PC-9 (cell line): ENCODE measurements at regions not wholly inside any gene's neighbourhood (a gene's known extent, or its start where the extent isn't known, plus 50 kb on each side); places are given as distances from the start of the nearest gene placed in this dataset.
"Not testable (repeated sequence)": the region's sequence is repeated elsewhere in the genome, so short reads cannot be mapped to it uniquely, and the experiment has no call there.

ENCODE experiments used
- BruUV-seq: library from RNA; stranded (reverse); fragments of 400-500 nt; replicated peaks from 2 replicates; lab custom pipeline; 2021; lab: Mats Ljungman, UMichigan
- CTCF ChIA-PET: fragments of 300-600 bp; sonication (Branson Sonifier 250); formaldehyde crosslinking; loops from one replicate; lab custom pipeline; 2022; ENCODE audit warnings: antibody characterized with exemption; lab: Charles Lee
- POLR2A ChIA-PET: fragments of 300-600 bp; sonication (Branson Sonifier 250); formaldehyde crosslinking; loops from one replicate; lab custom pipeline; 2022; ENCODE audit warnings: antibody characterized with exemption; ENCODE audit not compliant: unreplicated experiment; lab: Charles Lee
- DNase-seq, 2 experiments: peaks; one replicate each; pipeline versions ENCODE4 v3.0.0 to v3.0.0-alpha.2; 2015 to 2022; ENCODE audit warnings: mixed read lengths in 1 of 2
- H2AFZ ChIP-seq: fragments of 200-600 bp; sonication (generic); 2 replicates; pipeline ENCODE4 v1.8.1; 2017; ENCODE audit warnings: antibody characterized with exemption
- H3F3A ChIP-seq: fragments of 200-600 bp; sonication (generic); 2 replicates; pipeline ENCODE4 v1.8.1; 2017; ENCODE audit warnings: antibody characterized with exemption, mild to moderate bottlenecking, low read depth; ENCODE audit not compliant: insufficient read depth
- H3K27ac ChIP-seq: fragments of 200-600 bp; sonication (generic); 2 replicates; pipeline ENCODE4 v1.6.1; 2016; ENCODE audit warnings: mixed run types
- H3K27me3 ChIP-seq: fragments of 200-600 bp; sonication (generic); 2 replicates; pipeline ENCODE4 v1.6.1; 2016; ENCODE audit warnings: low read depth, mixed run types; ENCODE audit not compliant: insufficient read depth
- H3K36me3 ChIP-seq: fragments of 200-600 bp; sonication (generic); 2 replicates; pipeline ENCODE4 v1.6.1; 2016; ENCODE audit warnings: low read depth, mixed run types
- H3K4me1 ChIP-seq: fragments of 200-600 bp; sonication (generic); replicated peaks from 2 replicates; pipeline ENCODE4 v1.6.1; 2016; ENCODE audit warnings: mixed run types; ENCODE audit not compliant: insufficient read depth
- H3K4me2 ChIP-seq: fragments of 200-600 bp; sonication (generic); 2 replicates; pipeline ENCODE4 v1.6.1; 2017; ENCODE audit warnings: mixed run types
- H3K4me3 ChIP-seq: fragments of 200-600 bp; sonication (generic); 2 replicates; pipeline ENCODE4 v1.6.1; 2016; ENCODE audit warnings: mixed run types
- H3K79me2 ChIP-seq: fragments of 200-600 bp; sonication (generic); 2 replicates; pipeline ENCODE4 v1.6.1; 2017; ENCODE audit warnings: low read depth, mixed run types
- H3K9me2 ChIP-seq: fragments of 200-600 bp; sonication (generic); 2 replicates; pipeline ENCODE4 v1.8.1; 2017; ENCODE audit warnings: mild to moderate bottlenecking; ENCODE audit not compliant: insufficient read depth
- H3K9me3 ChIP-seq: fragments of 200-600 bp; sonication (generic); 2 replicates; pipeline ENCODE4 v1.8.1; 2016; ENCODE audit warnings: low read depth; ENCODE audit not compliant: insufficient read depth
- H4K20me1 ChIP-seq: fragments of 200-600 bp; sonication (generic); 2 replicates; pipeline ENCODE4 v1.8.1; 2017; ENCODE audit not compliant: insufficient read depth
- CTCF ChIP-seq: fragments of 200-600 bp; sonication (generic); conservative IDR thresholded peaks from 2 replicates; pipeline ENCODE4 v1.6.1; 2017; ENCODE audit warnings: mixed run types, antibody characterized with exemption, mild to moderate bottlenecking, moderate library complexity
- EZH2 ChIP-seq: fragments of 200-600 bp; sonication (generic); IDR thresholded peaks from 2 replicates; pipeline ENCODE4 v1.8.0; 2017; ENCODE audit warnings: antibody characterized with exemption, low read depth
- intact Hi-C: fragments of 100-400 bp; cut with micrococcal nuclease; formaldehyde crosslinking; loops from one replicate; pipeline ENCODE4 v1.10.0; 2022; ENCODE audit not compliant: unreplicated experiment

- Histone ChIP-seq H3K4me1 (peaks cover 12% of the 10 kb centered on the region), H3K79me2 (no peaks in the 10 kb centered on the region), H3K4me3 (no peak overlapping the region), H2AFZ (no peak overlapping the region), H3K9me3 (no peaks in the 10 kb centered on the region), H3K4me2 (no peak overlapping the region), H3K9me2 (no peaks in the 10 kb centered on the region), H3F3A (no peaks in the 10 kb centered on the region), H3K27me3 (peaks cover 8% of the 10 kb centered on the region; the same call in 1 of the 2 replicates), H4K20me1 (no peaks in the 10 kb centered on the region), H3K36me3 (no peaks in the 10 kb centered on the region), H3K27ac (no peak overlapping the region)
- ChIA-PET CTCF (no interaction called here), POLR2A (no interaction called here)
- intact Hi-C loops: no loop called here
- no TSS peak for BruUV-seq
- DNase-seq: no peak
- TF ChIP-seq EZH2: no peak
- no peak for TF ChIP-seq CTCF
These were observed 62.0 kb upstream of the SAMD11 start for GRCh38 chr1:861714-862113.

GRCh38 chr1:862601-863000 is 61.1 kb upstream of the SAMD11 start:
- H3K79me2 ChIP-seq, H3K9me3 ChIP-seq, H3K27ac ChIP-seq, intact Hi-C loops, POLR2A ChIA-PET, BruUV-seq, H3K27me3 ChIP-seq, H3F3A ChIP-seq, H2AFZ ChIP-seq, H3K36me3 ChIP-seq, H3K4me2 ChIP-seq, DNase-seq, H4K20me1 ChIP-seq, H3K4me3 ChIP-seq, H3K9me2 ChIP-seq, CTCF ChIA-PET: not testable (repeated sequence)
- H3K4me1 ChIP-seq: peaks cover 12% of the 10 kb centered on the region

DNA sequence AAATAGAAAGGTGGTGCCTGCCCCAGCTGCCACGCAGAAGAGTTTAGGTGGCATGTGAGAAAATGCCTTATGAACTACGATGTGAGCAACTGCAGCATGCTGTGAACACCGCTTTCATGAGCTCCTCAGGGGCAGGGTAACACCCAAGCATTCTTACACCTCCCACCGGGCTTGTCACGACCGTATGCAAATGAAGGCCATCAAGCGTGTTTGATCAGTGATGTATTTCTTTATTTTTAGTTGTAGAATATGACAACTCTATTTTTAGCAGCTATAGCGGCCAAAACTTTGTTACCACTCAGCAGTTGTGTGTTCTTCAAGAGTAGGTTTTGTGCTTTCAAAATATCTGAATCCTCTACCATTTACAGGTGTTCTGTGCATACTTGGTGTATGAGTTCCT is 58.1 kb upstream of the SAMD11 start:
- H3K79me2 ChIP-seq, CTCF ChIA-PET, H3K4me3 ChIP-seq, H3F3A ChIP-seq, H3K9me2 ChIP-seq, BruUV-seq, H3K4me1 ChIP-seq, H4K20me1 ChIP-seq, H3K27ac ChIP-seq, DNase-seq, POLR2A ChIA-PET, H3K27me3 ChIP-seq, intact Hi-C loops, H3K36me3 ChIP-seq, H3K4me2 ChIP-seq, H3K9me3 ChIP-seq, H2AFZ ChIP-seq: not testable (repeated sequence)

- peaks cover 8% of the 10 kb centered on the region; the same call in 1 of the 2 replicates for H3K27me3 ChIP-seq
- TF ChIP-seq CTCF (no peak), EZH2 (no peak)
- no TSS peak for BruUV-seq
- H3K36me3 ChIP-seq: no peaks in the 10 kb centered on the region
- no peaks in the 10 kb centered on the region for H3F3A ChIP-seq
- H3K4me1 ChIP-seq: no peaks in the 10 kb centered on the region; the same call in 1 of the 2 replicates
- POLR2A ChIA-PET: no interaction called here
- intact Hi-C loops: no loop called here
- H3K79me2 ChIP-seq: no peaks in the 10 kb centered on the region
- CTCF ChIA-PET: no interaction called here
- H3K9me2 ChIP-seq: no peaks in the 10 kb centered on the region
- DNase-seq: no peak
- no peaks in the 10 kb centered on the region for H4K20me1 ChIP-seq
- no peak overlapping the region for H2AFZ ChIP-seq
- H3K27ac ChIP-seq: no peak overlapping the region
- no peaks in the 10 kb centered on the region for H3K9me3 ChIP-seq
- no peak overlapping the region for H3K4me3 ChIP-seq
- no peak overlapping the region for H3K4me2 ChIP-seq
These were observed 57.6 kb upstream of the SAMD11 start for GRCh38 chr1:866095-866494.

DNA sequence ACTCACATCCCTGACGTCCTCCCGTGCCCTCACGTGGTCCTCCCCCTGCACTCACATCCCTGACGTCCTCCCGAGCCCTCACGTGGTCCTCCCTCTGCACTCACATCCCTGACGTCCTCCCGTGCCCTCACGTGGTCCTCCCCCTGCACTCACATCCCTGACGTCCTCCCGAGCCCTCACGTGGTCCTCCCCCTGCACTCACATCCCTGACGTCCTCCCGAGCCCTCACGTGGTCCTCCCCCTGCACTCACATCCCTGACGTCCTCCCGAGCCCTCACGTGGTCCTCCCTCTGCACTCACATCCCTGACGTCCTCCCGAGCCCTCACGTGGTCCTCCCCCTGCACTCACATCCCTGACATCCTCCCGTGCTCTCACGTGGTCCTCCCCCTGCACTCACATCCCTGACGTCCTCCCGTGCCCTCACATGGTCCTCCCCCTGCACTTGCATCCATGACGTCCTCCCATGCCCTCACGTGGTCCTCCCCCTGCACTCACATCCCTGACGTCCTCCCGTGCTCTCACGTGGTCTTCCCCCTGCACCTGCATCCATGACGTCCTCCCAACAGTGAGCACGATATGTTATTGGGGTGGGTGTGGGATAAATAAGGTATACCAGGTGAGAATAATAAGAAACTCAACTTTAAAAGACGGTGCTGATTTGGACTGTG is 57.0 kb upstream of the SAMD11 start:
- POLR2A ChIA-PET, H3K27me3 ChIP-seq, H3K27ac ChIP-seq, H3K36me3 ChIP-seq, CTCF ChIA-PET, BruUV-seq, H3K9me3 ChIP-seq, H3K9me2 ChIP-seq, DNase-seq, H3K4me2 ChIP-seq, H2AFZ ChIP-seq, intact Hi-C loops, H4K20me1 ChIP-seq, H3F3A ChIP-seq, H3K4me1 ChIP-seq, H3K4me3 ChIP-seq, H3K79me2 ChIP-seq: not testable (repeated sequence)

DNA sequence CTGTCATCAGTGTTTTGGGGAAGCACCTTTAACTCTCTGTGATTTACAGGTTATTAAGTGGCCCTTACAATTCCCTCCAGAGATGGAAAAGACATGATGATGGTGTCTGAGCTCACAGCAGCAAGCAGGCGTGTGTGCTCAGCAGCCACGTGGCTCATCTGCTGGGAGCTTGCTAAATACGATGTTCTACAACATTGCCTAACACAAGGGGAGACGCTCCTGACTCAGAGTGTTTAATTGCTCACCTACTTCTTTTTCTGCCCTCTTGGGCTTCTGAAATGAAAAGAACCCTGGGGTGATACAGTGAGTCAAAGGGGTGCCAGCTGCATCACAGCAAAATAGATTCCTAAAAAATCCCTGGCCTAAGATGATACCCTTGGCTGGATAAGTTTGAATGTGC is 56.2 kb upstream of the SAMD11 start:
- H3F3A ChIP-seq, DNase-seq, intact Hi-C loops, H3K27me3 ChIP-seq, H3K9me3 ChIP-seq, BruUV-seq, H3K4me3 ChIP-seq, H3K36me3 ChIP-seq, CTCF ChIA-PET, H4K20me1 ChIP-seq, H3K4me1 ChIP-seq, H3K27ac ChIP-seq, H2AFZ ChIP-seq, POLR2A ChIA-PET, H3K9me2 ChIP-seq, H3K79me2 ChIP-seq, H3K4me2 ChIP-seq: not testable (repeated sequence)
